GM23248 (cell line): ENCODE measurements at regions not wholly inside any gene's neighbourhood (a gene's known extent, or its start where the extent isn't known, plus 50 kb on each side); places are given as distances from the start of the nearest gene placed in this dataset.
"Not testable (repeated sequence)": the region's sequence is repeated elsewhere in the genome, so short reads cannot be mapped to it uniquely, and the experiment has no call there.

Source experiments
- DNase-seq: peaks from one replicate; pipeline ENCODE4 v3.0.0-alpha.2; 2015
- H2AFZ ChIP-seq: fragments of 200-600 bp; sonication (generic); 2 replicates; pipeline ENCODE4 v1.6.1; 2016; ENCODE audit warnings: antibody characterized with exemption
- H3F3A ChIP-seq: fragments of 200-600 bp; sonication (generic); 2 replicates; pipeline ENCODE4 v1.6.1; 2016; ENCODE audit warnings: mild to moderate bottlenecking, antibody characterized with exemption, mixed run types; ENCODE audit not compliant: insufficient read depth
- H3K27ac ChIP-seq: fragments of 200-600 bp; sonication (generic); 2 replicates; pipeline ENCODE4 v1.5.1; 2016; ENCODE audit warnings: mild to moderate bottlenecking
- H3K27me3 ChIP-seq: fragments of 200-600 bp; sonication (generic); replicated peaks from 2 replicates; pipeline ENCODE4 v1.6.1; 2016; ENCODE audit warnings: mild to moderate bottlenecking; ENCODE audit not compliant: insufficient read depth
- H3K36me3 ChIP-seq: fragments of 200-600 bp; sonication (generic); 2 replicates; pipeline ENCODE4 v1.6.1; 2016; ENCODE audit warnings: low read depth, mild to moderate bottlenecking
- H3K4me1 ChIP-seq: fragments of 200-600 bp; sonication (generic); 2 replicates; pipeline ENCODE4 v1.6.1; 2016; ENCODE audit warnings: mild to moderate bottlenecking; ENCODE audit not compliant: insufficient read depth
- H3K4me2 ChIP-seq: fragments of 200-600 bp; sonication (generic); one replicate; pipeline ENCODE4 v1.6.1; 2016; ENCODE audit warnings: mild to moderate bottlenecking; ENCODE audit not compliant: unreplicated experiment
- H3K4me3 ChIP-seq: fragments of 200-600 bp; sonication (generic); 2 replicates; pipeline ENCODE4 v1.5.1; 2016; ENCODE audit warnings: mild to moderate bottlenecking
- H3K79me2 ChIP-seq: fragments of 200-600 bp; sonication (generic); 2 replicates; pipeline ENCODE4 v1.6.1; 2016; ENCODE audit warnings: mild to moderate bottlenecking; ENCODE audit not compliant: insufficient read depth
- H3K9ac ChIP-seq: fragments of 200-600 bp; sonication (generic); 2 replicates; pipeline ENCODE4 v1.6.1; 2016; ENCODE audit warnings: mild to moderate bottlenecking
- H3K9me2 ChIP-seq: fragments of 200-600 bp; sonication (generic); 2 replicates; pipeline ENCODE4 v1.6.1; 2016; ENCODE audit warnings: mixed run types, mild to moderate bottlenecking, moderate library complexity; ENCODE audit not compliant: insufficient read depth
- H3K9me3 ChIP-seq: fragments of 200-600 bp; sonication (generic); one replicate; pipeline ENCODE4 v1.6.1; 2017; ENCODE audit warnings: low read depth
- H4K20me1 ChIP-seq: fragments of 200-600 bp; sonication (generic); 2 replicates; pipeline ENCODE4 v1.6.0; 2016; ENCODE audit not compliant: insufficient read depth
- EZH2 ChIP-seq: fragments of 200-600 bp; sonication (generic); IDR thresholded peaks from 2 replicates; pipeline ENCODE4 v1.6.1; 2018; ENCODE audit warnings: antibody characterized with exemption, mild to moderate bottlenecking; ENCODE audit not compliant: insufficient read depth, poor library complexity, severe bottlenecking
- EZH2phosphoT487 ChIP-seq: fragments of 200-600 bp; sonication (generic); IDR thresholded peaks from 2 replicates; pipeline ENCODE4 v1.6.1; 2018; ENCODE audit warnings: antibody characterized with exemption, moderate library complexity, mild to moderate bottlenecking, low read depth; ENCODE audit not compliant: insufficient read depth
- WGBS, 2 experiments: methylation state at CpG; one replicate each; pipeline ENCODE4 v1.1.6; 2015 to 2017; ENCODE audit warnings: low lambda C conversion rate in 2 of 2, low coverage in 1 of 2; ENCODE audit errors: missing lambda C conversion rate in 2 of 2; 5-methylcytosine and 5-hydroxymethylcytosine counted together
- in situ Hi-C: fragments of 300-500 bp; cut with MboI; formaldehyde crosslinking; loops from 2 replicates; pipeline ENCODE4 v1.15.0; 2020

- no peak overlapping the region for H3K27ac ChIP-seq
- no peak overlapping the region for H3K4me2 ChIP-seq
- no peaks in the 10 kb centered on the region for H3K27me3 ChIP-seq
- H3K36me3 ChIP-seq = no peaks in the 10 kb centered on the region
- H3K4me3 ChIP-seq = no peak overlapping the region
- no peaks in the 10 kb centered on the region for H3K4me1 ChIP-seq
- H3K9me3 ChIP-seq = no peaks in the 10 kb centered on the region
- H3K79me2 ChIP-seq = no peaks in the 10 kb centered on the region
- in situ Hi-C loops = no loop called here
- no peaks in the 10 kb centered on the region for H3K9me2 ChIP-seq
- no peak for TF ChIP-seq EZH2phosphoT487
- no peak for TF ChIP-seq EZH2
- no peak for DNase-seq
- no peaks in the 10 kb centered on the region for H4K20me1 ChIP-seq
- H3K9ac ChIP-seq = no peak overlapping the region
- 50 to 52% methylated on average over 9 of the region's 9 CpGs for WGBS, 2 experiments
- no peaks in the 10 kb centered on the region for H3F3A ChIP-seq
- no peak overlapping the region for H2AFZ ChIP-seq
Observed at GRCh38 chr2:16184945-16185660, 244.8 kb downstream of the MYCN start.

GRCh38 chr2:16184341-16184890 lies 244.1 kb downstream of the MYCN start:
- no peak overlapping the region for H2AFZ ChIP-seq
- TF ChIP-seq EZH2phosphoT487 = no peak
- TF ChIP-seq EZH2 = no peak
- no peaks in the 10 kb centered on the region for H3K36me3 ChIP-seq
- no peaks in the 10 kb centered on the region for H3K79me2 ChIP-seq
- no peak overlapping the region for H3K4me3 ChIP-seq
- H3K4me1 ChIP-seq = no peaks in the 10 kb centered on the region
- DNase-seq = no peak
- H3K9me3 ChIP-seq = no peaks in the 10 kb centered on the region
- no peak overlapping the region for H3K9ac ChIP-seq
- no peak overlapping the region for H3K27ac ChIP-seq
- in situ Hi-C loops = no loop called here
- no peak overlapping the region for H3K4me2 ChIP-seq
- no peaks in the 10 kb centered on the region for H4K20me1 ChIP-seq
- no peaks in the 10 kb centered on the region for H3F3A ChIP-seq
- no peaks in the 10 kb centered on the region for H3K27me3 ChIP-seq
- WGBS, 2 experiments = 6 to 9% methylated on average over 4 of the region's 4 CpGs
- no peaks in the 10 kb centered on the region for H3K9me2 ChIP-seq

- no peak for DNase-seq
- no peak overlapping the region for H3K9ac ChIP-seq
- H3K79me2 ChIP-seq = no peaks in the 10 kb centered on the region
- no peaks in the 10 kb centered on the region for H3K9me3 ChIP-seq
- no peaks in the 10 kb centered on the region for H3K36me3 ChIP-seq
- in situ Hi-C loops = no loop called here
- H3K4me2 ChIP-seq = no peak overlapping the region
- H3K4me3 ChIP-seq = no peak overlapping the region
- H3F3A ChIP-seq = no peaks in the 10 kb centered on the region
- no peaks in the 10 kb centered on the region for H4K20me1 ChIP-seq
- WGBS, 2 experiments = 53 to 64% methylated on average over 3 of the region's 3 CpGs
- no peak overlapping the region for H2AFZ ChIP-seq
- TF ChIP-seq EZH2phosphoT487 (no peak), EZH2 (no peak)
- H3K27ac ChIP-seq = no peak overlapping the region
- no peaks in the 10 kb centered on the region for H3K4me1 ChIP-seq
- H3K27me3 ChIP-seq = no peaks in the 10 kb centered on the region
- no peaks in the 10 kb centered on the region for H3K9me2 ChIP-seq
Observed at GRCh38 chr2:16183345-16183744, 243.0 kb downstream of the MYCN start.

GRCh38 chr2:16182841-16183240 lies 242.5 kb downstream of the MYCN start:
- H3K36me3 ChIP-seq = no peaks in the 10 kb centered on the region
- no peak overlapping the region for H3K9ac ChIP-seq
- no peaks in the 10 kb centered on the region for H3K9me2 ChIP-seq
- no peak overlapping the region for H2AFZ ChIP-seq
- no peak overlapping the region for H3K4me3 ChIP-seq
- H4K20me1 ChIP-seq = no peaks in the 10 kb centered on the region
- no peaks in the 10 kb centered on the region for H3K27me3 ChIP-seq
- no peaks in the 10 kb centered on the region for H3K79me2 ChIP-seq
- no peaks in the 10 kb centered on the region for H3K4me1 ChIP-seq
- TF ChIP-seq EZH2phosphoT487 = no peak
- TF ChIP-seq EZH2 = no peak
- in situ Hi-C loops = no loop called here
- no peak for DNase-seq
- no peaks in the 10 kb centered on the region for H3K9me3 ChIP-seq
- no peak overlapping the region for H3K4me2 ChIP-seq
- H3K27ac ChIP-seq = no peak overlapping the region
- H3F3A ChIP-seq = no peaks in the 10 kb centered on the region

- H2AFZ ChIP-seq, H3K4me3 ChIP-seq, H3F3A ChIP-seq, H3K4me1 ChIP-seq, H3K9me3 ChIP-seq, H4K20me1 ChIP-seq, H3K36me3 ChIP-seq, in situ Hi-C loops, H3K9me2 ChIP-seq, H3K79me2 ChIP-seq, H3K9ac ChIP-seq, DNase-seq, H3K4me2 ChIP-seq, H3K27ac ChIP-seq, H3K27me3 ChIP-seq: not testable (repeated sequence)
- 16 to 23% methylated on average over 2 of the region's 2 CpGs for WGBS, 2 experiments
Observed at GRCh38 chr2:16182311-16182815, 242.0 kb downstream of the MYCN start.
